ENCODE measurements at regions not wholly inside any gene's neighbourhood (a gene's known extent, or its start where the extent isn't known, plus 50 kb on each side); places are given as distances from the start of the nearest gene placed in this dataset.

DNA sequence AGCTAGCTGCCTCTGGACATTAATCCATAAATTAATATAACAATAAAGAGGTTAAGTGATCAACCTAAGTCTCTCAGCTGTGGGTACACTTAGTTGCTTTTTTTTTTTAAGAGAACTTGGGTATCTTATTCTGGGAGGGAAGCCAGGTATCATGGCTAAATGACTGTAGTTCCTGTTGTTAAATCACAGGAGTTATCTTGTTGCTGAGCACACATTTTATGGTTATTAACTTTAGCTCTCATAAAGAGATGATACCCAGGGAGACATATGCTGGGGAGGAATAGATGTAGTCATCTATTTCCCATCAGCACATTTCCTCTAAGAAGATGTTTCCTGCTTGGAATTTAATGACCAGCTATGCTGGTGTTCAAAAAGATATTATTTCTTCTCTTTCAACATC lies 227.8 kb downstream of the PTGER3 start:
- TF ChIP-seq ATF7 (IDR thresholded peaks at IDR 0.05; ENCODE audit: low read depth), result no peak
- TF ChIP-seq, protein P1, sequence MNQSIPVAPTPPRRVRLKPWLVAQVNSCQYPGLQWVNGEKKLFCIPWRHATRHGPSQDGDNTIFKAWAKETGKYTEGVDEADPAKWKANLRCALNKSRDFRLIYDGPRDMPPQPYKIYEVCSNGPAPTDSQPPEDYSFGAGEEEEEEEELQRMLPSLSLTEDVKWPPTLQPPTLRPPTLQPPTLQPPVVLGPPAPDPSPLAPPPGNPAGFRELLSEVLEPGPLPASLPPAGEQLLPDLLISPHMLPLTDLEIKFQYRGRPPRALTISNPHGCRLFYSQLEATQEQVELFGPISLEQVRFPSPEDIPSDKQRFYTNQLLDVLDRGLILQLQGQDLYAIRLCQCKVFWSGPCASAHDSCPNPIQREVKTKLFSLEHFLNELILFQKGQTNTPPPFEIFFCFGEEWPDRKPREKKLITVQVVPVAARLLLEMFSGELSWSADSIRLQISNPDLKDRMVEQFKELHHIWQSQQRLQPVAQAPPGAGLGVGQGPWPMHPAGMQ (IDR thresholded peaks at IDR 0.05; ENCODE audit: borderline replicate concordance), result no peak

All from GM12878 (cell line).